ENCODE measurements at regions not wholly inside any gene's neighbourhood (a gene's known extent, or its start where the extent isn't known, plus 50 kb on each side); places are given as distances from the start of the nearest gene placed in this dataset.
"Not testable (repeated sequence)": the region's sequence is repeated elsewhere in the genome, so short reads cannot be mapped to it uniquely, and the experiment has no call there.

DNA sequence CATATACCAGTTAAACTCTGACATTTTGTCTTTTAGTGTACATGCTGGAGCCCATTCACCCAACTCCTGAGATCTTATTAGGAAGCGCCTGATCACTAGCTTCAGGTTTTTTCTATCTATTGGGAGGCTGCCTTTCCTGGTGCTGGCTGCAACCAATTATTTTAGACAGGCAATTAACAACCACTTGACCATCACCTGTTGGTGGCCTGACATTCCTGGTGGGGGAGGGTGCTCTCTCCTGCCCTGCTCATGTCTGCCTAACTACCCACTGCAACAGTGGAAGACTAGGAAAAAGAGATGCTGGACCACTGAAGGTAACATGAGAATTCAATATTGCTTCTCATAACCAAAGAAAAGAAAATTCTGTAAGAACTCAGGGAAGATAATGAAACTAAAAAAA lies 190.3 kb upstream of the GRM3 start:
- DNase-seq (ENCODE audit: extremely low spot score) = no peak
- ChIA-PET CTCF (interaction anchor here (1.7 to 2.0 kb wide), 2 partner anchors 9 to 16 kb away, joined by 6 to 10 read pairs; no protein-coding TSS in a partner anchor), POLR2A (no interaction called here)
- TF ChIP-seq CTCF (IDR thresholded peaks at IDR 0.05; ENCODE audit: control extremely low read depth, extremely low read depth, low read depth, missing control alignments) = no peak

GRCh38 chr7:86448856-86449255 lies 194.9 kb upstream of the GRM3 start:
- ChIA-PET POLR2A (no interaction called here), CTCF (interaction anchor here (2.2 kb wide), 1 partner anchor 21 kb away, joined by 5 read pairs; no protein-coding TSS in a partner anchor)
- no peak for TF ChIP-seq CTCF (IDR thresholded peaks at IDR 0.05; ENCODE audit: control extremely low read depth, extremely low read depth, low read depth, missing control alignments)
- no peak for DNase-seq (ENCODE audit: extremely low spot score)

GRCh38 chr7:86445285-86445684 lies 198.4 kb upstream of the GRM3 start:
- no peak for DNase-seq (ENCODE audit: extremely low spot score)
- no peak for TF ChIP-seq CTCF (IDR thresholded peaks at IDR 0.05; ENCODE audit: control extremely low read depth, extremely low read depth, low read depth, missing control alignments)
- CTCF ChIA-PET = interaction anchor here (1.0 to 1.4 kb wide), 2 partner anchors 12 to 16 kb away, joined by 3 to 4 read pairs; no protein-coding TSS in a partner anchor
- POLR2A ChIA-PET = no interaction called here

DNA sequence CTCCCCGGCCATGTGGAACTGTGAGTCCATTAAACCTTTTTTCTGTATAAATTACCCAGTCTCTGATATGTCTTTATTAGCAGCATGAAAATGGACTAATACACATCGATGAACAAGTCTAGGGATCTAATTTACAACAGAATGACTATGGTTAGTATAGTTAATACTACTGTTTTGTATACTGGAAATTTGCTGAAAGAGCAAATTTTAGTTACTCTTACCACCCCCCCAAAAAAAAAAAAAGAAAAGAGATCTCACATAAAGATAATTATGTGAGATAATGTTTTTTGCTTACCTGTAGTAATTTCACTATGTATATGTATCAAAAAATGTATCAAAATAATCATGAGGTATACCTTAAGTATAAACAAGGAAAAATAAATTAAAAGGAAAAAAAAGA lies 199.5 kb upstream of the GRM3 start:
- no peak for TF ChIP-seq CTCF (IDR thresholded peaks at IDR 0.05; ENCODE audit: control extremely low read depth, extremely low read depth, low read depth, missing control alignments)
- ChIA-PET CTCF (no interaction called here), POLR2A (no interaction called here)
- no peak for DNase-seq (ENCODE audit: extremely low spot score)

GRCh38 chr7:86440420-86440819 lies 203.3 kb upstream of the GRM3 start:
- CTCF ChIA-PET = interaction anchor here (1.2 kb wide), 1 partner anchor 11 kb away, joined by 3 read pairs; no protein-coding TSS in a partner anchor
- DNase-seq (ENCODE audit: extremely low spot score); POLR2A ChIA-PET: not testable (repeated sequence)

- ChIA-PET CTCF (interaction anchor here (0.9 to 1.8 kb wide), 2 partner anchors 9 to 22 kb away, joined by 3 to 4 read pairs; no protein-coding TSS in a partner anchor), POLR2A (no interaction called here)
- no peak for DNase-seq (ENCODE audit: extremely low spot score)
- TF ChIP-seq CTCF (IDR thresholded peaks at IDR 0.05; ENCODE audit: control extremely low read depth, extremely low read depth, low read depth, missing control alignments) = no peak
Measured at GRCh38 chr7:86437951-86438450, 205.7 kb upstream of the GRM3 start.

GRCh38 chr7:86431761-86432160 lies 211.9 kb upstream of the GRM3 start:
- DNase-seq (ENCODE audit: extremely low spot score) = no peak
- ChIA-PET POLR2A (no interaction called here), CTCF (no interaction called here)
- no peak for TF ChIP-seq CTCF (IDR thresholded peaks at IDR 0.05; ENCODE audit: control extremely low read depth, extremely low read depth, low read depth, missing control alignments)

All from GM10248 (cell line).